ENCODE measurements at regions not wholly inside any gene's neighbourhood (a gene's known extent, or its start where the extent isn't known, plus 50 kb on each side); places are given as distances from the start of the nearest gene placed in this dataset.

- no peak for TF ChIP-seq CTCF (IDR thresholded peaks at IDR 0.05; ENCODE audit: insufficient read depth, low read depth, low read length)
- POLR2A ChIA-PET = no interaction called here
- Histone ChIP-seq H3K36me3 (ENCODE audit: control insufficient read depth, insufficient read depth, low read length) (no peaks in the 10 kb centered on the region), H3K27me3 (ENCODE audit: control insufficient read depth, insufficient read depth, low read length) (peaks cover 5% of the 10 kb centered on the region; the same call in 1 of the 2 replicates), H3K4me3 (ENCODE audit: low read depth, low read length) (no peak overlapping the region)
- CTCF ChIA-PET = no interaction called here
- DNase-seq (ENCODE audit: low read depth) = no peak
Measured at GRCh38 chr3:127049393-127049792, 66.5 kb downstream of the PLXNA1 start.

- no peak for TF ChIP-seq CTCF (IDR thresholded peaks at IDR 0.05; ENCODE audit: insufficient read depth, low read depth, low read length)
- Histone ChIP-seq H3K4me3 (ENCODE audit: low read depth, low read length) (no peak overlapping the region), H3K36me3 (ENCODE audit: control insufficient read depth, insufficient read depth, low read length) (no peaks in the 10 kb centered on the region), H3K27me3 (ENCODE audit: control insufficient read depth, insufficient read depth, low read length) (peaks cover 2% of the 10 kb centered on the region; the same call in 1 of the 2 replicates)
- POLR2A ChIA-PET = no interaction called here
- no peak for DNase-seq (ENCODE audit: low read depth)
- CTCF ChIA-PET = interaction anchor here (0.6 kb wide), 1 partner anchor 395 kb away, joined by 3 read pairs; no protein-coding TSS in a partner anchor
Measured at GRCh38 chr3:127050733-127051132, 67.8 kb downstream of the PLXNA1 start.

- CTCF ChIA-PET = no interaction called here
- no peak for DNase-seq (ENCODE audit: low read depth)
- H3K36me3 ChIP-seq (ENCODE audit: control insufficient read depth, insufficient read depth, low read length) = no peaks in the 10 kb centered on the region
- no peak for TF ChIP-seq CTCF (IDR thresholded peaks at IDR 0.05; ENCODE audit: insufficient read depth, low read depth, low read length)
- no peak overlapping the region for H3K4me3 ChIP-seq (ENCODE audit: low read depth, low read length)
- H3K27me3 ChIP-seq (ENCODE audit: control insufficient read depth, insufficient read depth, low read length) = peaks cover 2% of the 10 kb centered on the region; the same call in 1 of the 2 replicates
- POLR2A ChIA-PET = no interaction called here
Measured at GRCh38 chr3:127052121-127052561, 69.2 kb downstream of the PLXNA1 start.

- no peaks in the 10 kb centered on the region for H3K36me3 ChIP-seq (ENCODE audit: control insufficient read depth, insufficient read depth, low read length)
- H3K27me3 ChIP-seq (ENCODE audit: control insufficient read depth, insufficient read depth, low read length) = peaks cover 2% of the 10 kb centered on the region; the same call in 1 of the 2 replicates
- TF ChIP-seq CTCF (IDR thresholded peaks at IDR 0.05; ENCODE audit: insufficient read depth, low read depth, low read length) = no peak
- H3K4me3 ChIP-seq (ENCODE audit: low read depth, low read length) = no peak overlapping the region
- ChIA-PET POLR2A (no interaction called here), CTCF (no interaction called here)
- no peak for DNase-seq (ENCODE audit: low read depth)
Measured at GRCh38 chr3:127053026-127053425, 70.1 kb downstream of the PLXNA1 start.

GRCh38 chr3:127053450-127053849, 70.5 kb downstream of the PLXNA1 start:
- CTCF ChIA-PET = no interaction called here
- no peak for TF ChIP-seq CTCF (IDR thresholded peaks at IDR 0.05; ENCODE audit: insufficient read depth, low read depth, low read length)
- POLR2A ChIA-PET = no interaction called here
- Histone ChIP-seq H3K27me3 (ENCODE audit: control insufficient read depth, insufficient read depth, low read length) (peaks cover 4% of the 10 kb centered on the region; the same call in 1 of the 2 replicates), H3K36me3 (ENCODE audit: control insufficient read depth, insufficient read depth, low read length) (no peaks in the 10 kb centered on the region), H3K4me3 (ENCODE audit: low read depth, low read length) (no peak overlapping the region)
- no peak for DNase-seq (ENCODE audit: low read depth)

Data from BJ (cell line).